Prostate gland (tissue), 2 donors: ENCODE measurements at regions not wholly inside any gene's neighbourhood (a gene's known extent, or its start where the extent isn't known, plus 50 kb on each side); places are given as distances from the start of the nearest gene placed in this dataset.

Source experiments
- POLR2A ChIP-seq: fragments of 450-650 bp; IDR thresholded peaks from one replicate; pipeline ENCODE4 v1.6.1; 2016; ENCODE audit warnings: antibody characterized with exemption, mild to moderate bottlenecking
- TF ChIP-seq, protein P1 (sequence below), 4 experiments: fragments of 200-600 bp in 2 of 4; fragments of 450-650 bp in 2 of 4; sonication (generic) in 2 of 4; IDR thresholded peaks; 1 replicate in 3 of 4; 2 replicates in 1 of 4; pipeline ENCODE4 v1.5.1; 2016 to 2019; ENCODE audit warnings: antibody characterized with exemption in 4 of 4, mild to moderate bottlenecking in 2 of 4, moderate library complexity in 2 of 4

DNA sequence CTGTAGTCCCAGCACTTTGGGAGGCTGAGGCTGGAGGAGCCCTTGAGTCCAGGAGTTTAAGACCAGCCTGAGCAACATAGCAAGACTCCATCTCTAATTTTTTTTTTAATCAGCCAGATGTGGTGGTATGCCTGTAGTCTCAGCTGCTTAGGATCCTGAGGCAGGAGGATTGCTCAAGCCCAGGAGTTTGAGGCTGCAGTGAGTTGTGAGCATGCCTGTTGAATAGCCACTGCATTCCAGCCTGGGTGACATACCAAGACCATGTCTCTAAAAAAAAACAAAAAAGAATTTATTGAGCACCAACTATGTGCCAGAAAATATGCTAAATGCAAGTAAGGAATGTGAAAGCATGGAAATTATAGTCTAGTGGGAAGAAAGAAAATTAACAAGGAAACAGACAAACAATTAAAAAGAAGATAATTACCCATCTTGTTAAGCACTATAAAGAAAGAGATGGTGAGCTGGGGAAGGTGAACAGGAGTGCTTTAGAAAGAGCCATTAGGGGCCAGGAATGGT, 104.0 kb upstream of the ZNF678 start:
- TF ChIP-seq, protein P1, sequence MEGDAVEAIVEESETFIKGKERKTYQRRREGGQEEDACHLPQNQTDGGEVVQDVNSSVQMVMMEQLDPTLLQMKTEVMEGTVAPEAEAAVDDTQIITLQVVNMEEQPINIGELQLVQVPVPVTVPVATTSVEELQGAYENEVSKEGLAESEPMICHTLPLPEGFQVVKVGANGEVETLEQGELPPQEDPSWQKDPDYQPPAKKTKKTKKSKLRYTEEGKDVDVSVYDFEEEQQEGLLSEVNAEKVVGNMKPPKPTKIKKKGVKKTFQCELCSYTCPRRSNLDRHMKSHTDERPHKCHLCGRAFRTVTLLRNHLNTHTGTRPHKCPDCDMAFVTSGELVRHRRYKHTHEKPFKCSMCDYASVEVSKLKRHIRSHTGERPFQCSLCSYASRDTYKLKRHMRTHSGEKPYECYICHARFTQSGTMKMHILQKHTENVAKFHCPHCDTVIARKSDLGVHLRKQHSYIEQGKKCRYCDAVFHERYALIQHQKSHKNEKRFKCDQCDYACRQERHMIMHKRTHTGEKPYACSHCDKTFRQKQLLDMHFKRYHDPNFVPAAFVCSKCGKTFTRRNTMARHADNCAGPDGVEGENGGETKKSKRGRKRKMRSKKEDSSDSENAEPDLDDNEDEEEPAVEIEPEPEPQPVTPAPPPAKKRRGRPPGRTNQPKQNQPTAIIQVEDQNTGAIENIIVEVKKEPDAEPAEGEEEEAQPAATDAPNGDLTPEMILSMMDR (IDR thresholded peaks at IDR 0.05) = no peak
- TF ChIP-seq POLR2A = no peak
